GM04503 (cell line): ENCODE measurements at regions not wholly inside any gene's neighbourhood (a gene's known extent, or its start where the extent isn't known, plus 50 kb on each side); places are given as distances from the start of the nearest gene placed in this dataset.

ENCODE experiments used
- DNase-seq: peaks from one replicate; pipeline ENCODE4 v3.0.0-alpha.2; 2012; ENCODE audit warnings: low read depth

- no peak for DNase-seq
Observed at GRCh38 chr18:77448046-77448445, 198.4 kb downstream of the GALR1 start.

DNA sequence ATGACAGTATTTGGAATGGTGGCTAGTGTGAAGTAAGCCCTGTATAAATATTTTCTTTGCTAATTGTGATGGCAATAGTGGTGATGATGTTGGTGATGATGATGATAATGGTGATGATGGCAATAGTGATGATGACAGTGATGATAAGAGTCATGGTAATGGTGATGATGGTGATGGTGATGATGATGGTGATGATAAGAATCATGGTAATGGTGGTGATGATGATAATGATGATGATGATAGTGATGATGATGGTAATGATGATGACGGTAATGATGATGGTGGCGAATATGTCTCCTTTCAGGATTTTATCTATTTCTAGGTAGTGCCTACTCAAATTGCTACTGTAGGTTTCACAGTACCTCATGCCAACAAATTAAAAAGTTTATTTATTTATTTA, 205.4 kb downstream of the GALR1 start:
- DNase-seq = no peak

DNA sequence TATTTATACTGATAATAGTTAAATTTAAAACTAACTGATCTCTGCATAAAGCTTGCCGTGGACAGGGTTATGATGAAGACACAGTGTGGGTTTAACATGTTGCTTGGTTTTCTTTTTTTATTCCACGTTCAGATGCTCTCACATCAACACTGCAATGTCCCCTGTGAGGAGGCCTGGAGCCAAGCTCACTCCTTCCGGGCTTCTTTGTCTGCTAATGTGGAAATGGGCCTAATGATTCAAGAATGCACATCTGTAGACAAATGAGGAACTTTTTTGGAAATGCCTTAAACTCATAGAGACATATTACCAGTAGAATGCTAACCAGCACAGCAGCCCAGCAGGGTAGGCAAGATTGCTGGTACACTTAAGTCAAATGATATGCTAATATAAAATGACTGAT, 208.0 kb downstream of the GALR1 start:
- no peak for DNase-seq

DNA sequence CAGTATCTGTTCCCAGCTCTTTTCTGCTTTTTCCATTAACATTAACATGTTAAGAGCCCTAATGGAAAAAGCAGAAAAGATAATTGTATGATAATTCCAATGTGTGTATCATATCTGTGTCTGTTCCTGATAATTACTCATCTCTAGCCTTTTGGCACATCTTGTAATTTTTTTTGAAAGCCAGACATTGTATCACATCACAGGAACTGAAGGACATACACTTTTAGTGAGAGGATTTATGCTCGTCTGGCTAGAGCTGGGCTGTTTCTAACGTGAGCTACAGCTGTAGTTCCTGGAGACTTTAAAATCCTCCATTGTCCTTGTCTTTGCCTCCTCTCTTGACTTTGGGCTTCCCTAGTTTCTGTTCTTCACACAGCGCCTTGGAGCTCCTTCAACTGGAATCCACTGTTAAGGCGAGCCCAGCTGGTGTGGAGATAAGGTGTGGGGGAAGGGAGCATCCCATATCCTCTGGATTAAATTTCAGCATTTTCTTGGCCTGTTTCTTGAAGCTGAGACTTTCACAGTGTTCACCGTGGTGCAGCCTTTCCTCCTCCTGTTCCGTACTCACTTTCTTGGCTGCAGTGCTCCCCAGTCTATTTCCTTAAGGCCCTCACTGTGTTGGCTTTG, 211.5 kb downstream of the GALR1 start:
- no peak for DNase-seq

GRCh38 chr18:77464917-77465316, 215.3 kb downstream of the GALR1 start:
- no peak for DNase-seq

DNA sequence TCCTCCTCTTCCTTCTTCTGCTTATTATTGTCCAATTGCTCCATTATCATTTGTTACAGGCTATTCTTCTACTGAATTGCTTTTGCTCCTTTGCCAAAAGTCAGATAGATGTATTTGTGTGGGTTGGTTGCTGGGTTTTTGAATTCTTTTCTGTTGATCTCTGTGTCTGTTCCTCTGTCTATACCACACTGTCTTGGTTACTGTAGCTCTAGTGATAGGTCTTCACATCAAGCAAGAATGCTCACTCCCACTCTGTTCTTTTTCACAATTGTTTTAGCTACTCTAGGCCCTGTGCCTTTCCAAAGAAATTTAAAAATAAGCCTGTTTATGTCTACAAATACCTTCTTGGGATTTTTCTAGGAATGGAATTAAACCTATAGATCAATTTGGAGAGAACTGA, 217.2 kb downstream of the GALR1 start:
- no peak for DNase-seq

DNA sequence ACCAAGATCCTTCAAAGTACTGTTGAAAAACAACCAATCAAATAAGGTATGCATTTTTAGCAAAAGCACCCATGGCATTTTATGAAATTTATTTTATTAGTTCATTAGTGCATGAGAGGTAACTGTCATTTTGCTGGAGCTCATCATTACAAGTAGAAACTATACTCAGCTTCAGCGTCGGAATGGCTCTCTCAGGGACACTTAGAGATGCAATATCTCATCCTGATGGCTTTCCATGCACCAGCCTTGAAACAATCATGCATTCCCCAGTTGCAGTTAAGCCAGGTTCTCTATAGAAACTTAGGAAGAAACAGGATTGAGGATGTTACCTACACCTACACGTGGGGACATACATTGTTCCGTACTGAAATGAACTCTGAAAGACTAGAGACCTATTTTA, 219.5 kb downstream of the GALR1 start:
- DNase-seq = no peak

DNA sequence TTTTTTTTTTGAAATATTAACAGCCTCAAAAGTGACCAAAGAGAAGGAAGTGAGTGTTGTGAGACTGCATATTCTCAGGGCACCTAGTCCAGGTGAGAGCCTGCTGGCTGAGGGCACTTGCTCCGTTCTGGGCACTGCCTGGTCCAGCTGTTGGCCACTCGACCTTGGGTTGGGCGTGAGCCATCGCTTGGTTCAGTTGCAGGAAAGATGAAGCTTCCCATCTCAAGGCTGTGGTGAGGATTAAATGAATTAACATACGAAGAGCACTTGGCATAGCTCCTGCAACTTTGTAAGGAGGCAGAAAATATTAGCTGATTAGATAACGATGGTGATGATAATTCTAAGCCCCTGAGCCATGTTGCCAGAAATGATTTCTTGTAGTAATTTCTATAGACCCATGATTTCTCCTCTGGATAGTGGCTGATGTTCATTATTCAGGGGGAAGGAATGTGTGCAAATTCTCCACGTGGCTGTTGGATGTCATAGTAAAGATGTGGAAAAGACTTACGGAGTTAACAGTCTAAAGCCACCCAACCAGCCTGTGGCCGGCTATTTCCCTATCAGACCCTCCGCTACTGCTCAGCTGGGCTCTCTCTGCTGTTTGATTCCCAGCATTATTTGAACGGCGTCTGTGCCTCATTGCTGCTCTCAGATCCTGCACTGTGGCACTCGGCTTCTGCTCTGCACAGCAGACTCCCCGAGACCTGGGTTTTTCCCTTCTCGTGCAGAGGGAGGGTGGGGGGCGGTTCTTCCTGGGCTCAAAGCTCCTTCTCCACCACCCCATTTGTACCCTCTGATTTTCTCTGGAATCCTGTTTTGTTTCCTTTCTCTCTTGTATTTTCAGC, 221.1 kb downstream of the GALR1 start:
- no peak for DNase-seq

DNA sequence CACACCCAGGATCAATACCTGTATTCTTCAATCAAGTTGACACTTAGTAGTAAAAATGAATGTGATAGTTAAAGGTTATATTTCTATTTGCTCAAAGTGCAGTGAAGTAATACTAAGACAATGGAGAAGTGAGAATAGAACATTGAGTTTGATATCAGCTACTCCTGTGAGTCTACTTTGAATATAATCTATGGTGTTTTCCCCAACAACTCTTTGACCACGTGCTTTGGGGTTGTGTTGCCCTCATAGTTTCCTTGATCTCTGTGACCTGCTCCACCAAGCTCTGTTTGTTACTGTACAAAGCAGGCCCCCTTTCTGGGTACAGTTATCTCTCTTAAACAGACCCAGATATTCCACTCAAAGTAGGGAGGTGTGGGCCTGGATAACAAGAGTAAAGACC, 222.9 kb downstream of the GALR1 start:
- no peak for DNase-seq

GRCh38 chr18:77478646-77479442, 229.2 kb downstream of the GALR1 start:
- no peak for DNase-seq

DNA sequence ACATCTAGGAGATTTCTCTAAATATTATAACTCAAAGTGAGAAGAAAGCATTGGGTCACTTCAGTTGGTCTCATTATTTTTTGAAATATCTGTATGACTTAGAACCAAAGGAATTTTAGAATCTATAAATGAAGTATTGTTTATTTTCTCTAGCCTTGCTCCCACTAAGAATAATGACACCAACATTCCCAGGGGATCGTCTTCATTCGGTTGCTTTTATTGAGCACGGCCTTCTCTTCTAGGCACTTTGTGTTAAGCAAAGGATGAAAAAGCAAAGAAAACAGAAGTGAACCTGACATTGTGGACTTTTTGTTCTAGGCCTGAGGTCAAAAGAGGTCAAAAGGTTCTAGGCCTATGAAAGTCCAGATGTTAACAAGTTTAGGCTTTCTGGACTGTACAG, 231.9 kb downstream of the GALR1 start:
- DNase-seq = no peak

DNA sequence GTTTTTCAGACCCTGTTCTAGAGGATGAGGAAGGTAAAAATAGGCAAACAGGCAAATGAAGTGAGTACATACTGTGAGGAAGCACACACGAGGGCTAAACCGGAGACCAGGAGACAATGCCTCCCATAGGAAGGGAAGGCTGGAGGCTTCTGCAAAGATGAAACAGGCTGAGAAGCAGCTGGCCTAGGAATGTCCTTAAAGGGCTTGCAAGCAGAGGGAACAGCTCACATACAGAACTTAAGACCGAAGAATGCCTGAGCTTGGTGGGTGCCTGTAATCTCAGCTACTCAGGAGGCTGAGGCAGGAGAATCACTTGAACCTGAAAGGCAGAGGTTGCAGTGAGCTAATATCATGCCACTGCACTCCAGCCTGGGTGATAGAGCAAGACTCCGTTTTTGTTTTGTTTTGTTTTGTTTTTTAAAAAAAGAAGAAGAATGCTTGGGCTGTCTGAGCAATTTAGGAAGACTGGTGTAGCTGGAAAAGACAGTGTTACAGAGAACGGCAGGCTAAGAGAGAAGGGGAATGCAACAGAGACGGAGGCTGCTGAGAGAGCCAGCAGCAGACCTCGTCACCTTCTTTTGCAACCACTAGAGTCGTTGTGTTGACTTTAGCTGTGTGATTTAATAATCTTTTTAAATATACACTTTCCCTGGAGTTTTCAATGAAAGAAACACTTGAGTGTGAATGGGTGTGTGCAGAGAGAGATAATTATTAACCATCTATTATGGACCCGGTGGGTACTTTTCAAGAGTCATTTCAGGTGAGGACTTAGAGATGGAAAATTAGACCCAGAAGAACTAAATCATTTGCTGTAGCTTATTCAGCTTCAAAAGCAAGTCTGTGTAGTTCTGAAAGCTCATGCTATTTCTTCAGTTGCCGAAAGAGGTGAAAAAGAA, 232.8 kb downstream of the GALR1 start:
- no peak for DNase-seq

DNA sequence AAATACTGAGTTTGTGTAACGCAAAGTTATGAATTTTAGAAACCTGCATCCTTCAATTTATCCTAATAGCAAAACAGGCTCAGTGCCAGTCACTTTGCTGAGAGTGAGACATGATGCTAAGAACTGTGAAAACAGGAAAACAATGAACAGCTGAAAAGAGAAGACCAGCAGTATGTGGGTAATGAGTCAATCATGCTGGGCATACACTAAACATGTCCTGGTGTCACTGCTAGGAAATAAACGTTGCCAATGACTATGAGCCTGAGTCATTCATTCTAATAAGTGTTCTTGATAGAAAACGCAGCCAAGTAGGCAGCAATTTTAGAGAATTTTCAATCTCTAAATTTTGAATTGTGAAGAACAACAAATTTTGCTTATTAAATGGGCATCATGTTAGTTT, 237.3 kb downstream of the GALR1 start:
- no peak for DNase-seq

GRCh38 chr18:77487951-77488740, 238.5 kb downstream of the GALR1 start:
- DNase-seq = no peak

- DNase-seq = no peak
Observed at GRCh38 chr18:77495079-77495478, 245.4 kb downstream of the GALR1 start.

- DNase-seq = no peak
Observed at GRCh38 chr18:77495982-77496690, 246.5 kb downstream of the GALR1 start.

- DNase-seq = no peak
Observed at GRCh38 chr18:77501266-77501665, 251.6 kb downstream of the GALR1 start.

DNA sequence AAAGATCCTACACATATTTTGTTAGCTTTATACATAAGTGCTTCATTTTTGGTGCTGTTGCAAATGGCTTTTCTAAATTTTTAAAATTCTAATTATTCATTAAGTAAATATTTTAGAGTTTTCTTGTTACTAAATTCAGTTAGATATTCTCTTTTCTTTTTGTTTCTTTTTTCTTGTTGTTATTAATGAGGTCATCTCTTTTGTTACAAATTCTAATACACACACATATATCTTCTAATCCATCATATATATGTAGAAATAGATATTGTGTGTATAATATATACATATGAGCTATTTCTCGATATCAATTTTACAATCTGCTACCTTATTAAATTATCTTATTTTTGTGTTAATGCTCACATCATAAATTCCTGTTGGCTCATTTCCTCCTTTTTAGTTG, 255.9 kb downstream of the GALR1 start:
- no peak for DNase-seq

- no peak for DNase-seq
Observed at GRCh38 chr18:77512152-77512551, 262.5 kb downstream of the GALR1 start.

DNA sequence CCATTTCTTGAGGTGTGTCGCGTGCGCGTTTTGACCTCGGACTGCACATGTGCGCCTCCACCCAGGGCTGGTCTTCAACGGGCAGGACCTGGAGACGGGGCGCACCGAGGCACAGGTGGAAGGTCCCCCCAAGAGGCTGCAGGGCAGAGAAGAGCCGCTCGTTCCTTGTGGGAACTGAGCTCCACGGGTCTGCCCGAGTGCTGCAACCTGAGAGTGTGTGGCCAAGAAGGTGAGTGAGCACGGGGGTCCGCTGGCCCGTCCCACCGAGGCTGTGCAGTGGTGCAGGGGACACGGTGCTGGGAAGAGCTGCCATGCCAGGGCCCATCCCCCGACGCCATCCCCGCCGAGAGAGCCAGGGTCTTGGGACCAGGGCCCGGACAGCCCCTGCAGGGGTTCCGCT, 268.3 kb downstream of the GALR1 start:
- no peak for DNase-seq
